NCI-H1092 treated with DMSO at 0.1 percent for 48 hours (cell line): ENCODE measurements at regions not wholly inside any gene's neighbourhood (a gene's known extent, or its start where the extent isn't known, plus 50 kb on each side); places are given as distances from the start of the nearest gene placed in this dataset.
"Not testable (repeated sequence)": the region's sequence is repeated elsewhere in the genome, so short reads cannot be mapped to it uniquely, and the experiment has no call there.

ENCODE experiments used
- DNase-seq: peaks from one replicate; lab custom pipeline; 2025; lab: John Stamatoyannopoulos, UW

DNA sequence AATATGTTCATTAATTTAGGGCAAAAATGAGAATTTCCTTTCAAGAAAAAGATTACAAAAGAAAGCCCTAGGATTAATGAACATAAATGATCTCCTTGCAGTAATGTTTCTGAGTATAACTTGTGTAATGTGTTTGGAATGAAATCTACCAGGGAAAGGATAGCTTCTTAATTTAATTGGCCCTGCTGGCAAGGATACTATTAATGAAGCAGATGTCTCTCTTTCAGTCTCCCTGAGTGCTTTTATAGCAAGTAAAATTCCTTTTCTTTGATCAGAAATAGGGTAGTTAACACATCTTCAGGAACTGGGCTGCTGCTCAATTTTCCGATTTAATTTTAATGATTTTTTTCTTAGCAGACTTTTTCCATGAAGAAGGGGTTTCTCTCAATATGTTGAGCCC, 379.4 kb upstream of the PDE3A start:
- DNase-seq, result no peak

GRCh38 chr12:19991146-19991545, 377.2 kb upstream of the PDE3A start:
- no peak for DNase-seq

DNA sequence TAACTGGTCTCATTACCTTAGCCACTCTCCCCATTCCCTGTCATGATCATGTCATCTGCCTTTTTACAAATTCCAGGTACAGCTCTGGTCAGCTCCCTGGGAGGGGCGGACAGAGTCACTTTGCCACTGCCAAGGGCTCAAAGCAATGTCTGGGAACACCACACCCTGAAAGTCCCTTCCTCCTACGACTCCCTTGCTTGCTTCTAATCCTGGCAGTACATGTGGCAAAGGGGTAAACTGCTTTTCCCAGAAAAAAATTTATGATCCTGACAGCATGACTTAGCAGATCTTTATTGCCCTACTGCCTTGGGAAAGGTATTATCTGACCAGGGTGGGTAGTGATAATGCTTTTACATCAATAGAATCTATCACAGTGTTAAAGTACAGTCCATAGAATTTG, 376.0 kb upstream of the PDE3A start:
- DNase-seq, result no peak

- DNase-seq, result no peak
These were observed 373.4 kb upstream of the PDE3A start for GRCh38 chr12:19994968-19995367.

GRCh38 chr12:19997656-19998400, 370.5 kb upstream of the PDE3A start:
- no peak for DNase-seq

GRCh38 chr12:19998411-19998810, 369.9 kb upstream of the PDE3A start:
- DNase-seq, result no peak

GRCh38 chr12:19998961-19999804, 369.2 kb upstream of the PDE3A start:
- no peak for DNase-seq

GRCh38 chr12:19999805-20000138, 368.6 kb upstream of the PDE3A start:
- DNase-seq, result no peak

DNA sequence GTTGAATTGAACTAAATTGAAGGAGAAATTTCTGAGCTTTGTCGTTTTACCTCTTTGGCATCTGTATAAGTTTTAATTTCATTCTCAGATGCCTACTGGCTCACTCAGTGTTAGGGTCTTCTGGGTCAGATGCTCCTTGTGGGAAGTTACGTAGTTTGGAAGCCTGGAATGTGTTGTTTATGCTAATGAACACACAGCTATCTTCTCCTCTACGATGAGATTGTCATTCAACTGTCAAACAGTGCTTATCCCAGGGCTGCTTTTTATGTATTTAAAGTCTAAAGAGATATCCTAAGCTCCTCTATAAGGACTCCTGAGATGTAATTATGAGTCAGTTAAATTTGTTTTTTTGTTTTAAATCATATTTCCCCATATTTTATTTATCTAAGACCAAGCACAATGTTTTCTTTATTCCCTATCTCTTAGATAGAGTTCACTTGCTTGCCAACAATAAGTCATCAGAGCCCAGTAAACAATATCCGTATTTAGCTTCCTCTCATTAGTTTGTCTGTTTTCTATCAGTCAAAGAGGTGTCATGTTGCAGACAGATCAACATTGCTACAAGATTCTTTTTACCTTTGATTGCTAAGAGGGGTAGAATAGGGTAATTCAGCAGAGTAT, 368.0 kb upstream of the PDE3A start:
- no peak for DNase-seq

DNA sequence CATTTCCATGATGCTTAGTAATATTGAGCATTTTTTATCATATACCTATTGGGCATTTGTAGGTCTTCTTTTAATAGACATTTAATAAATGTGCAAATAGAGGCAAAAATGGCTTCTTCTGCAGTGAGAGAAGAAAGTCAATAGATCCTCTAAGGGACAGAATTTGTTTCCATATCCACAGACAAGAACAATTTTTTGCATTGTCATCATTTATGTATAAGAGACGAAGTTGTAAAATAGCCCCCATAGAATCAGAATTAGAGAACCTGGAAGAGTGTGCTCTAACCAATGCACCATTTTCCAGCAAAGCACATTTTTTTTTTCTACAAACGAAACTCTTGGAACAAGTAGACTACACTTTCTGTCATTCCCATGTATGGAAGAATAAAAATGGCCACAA, 365.1 kb upstream of the PDE3A start:
- DNase-seq, result no peak

GRCh38 chr12:20004952-20005351, 363.4 kb upstream of the PDE3A start:
- no peak for DNase-seq

DNA sequence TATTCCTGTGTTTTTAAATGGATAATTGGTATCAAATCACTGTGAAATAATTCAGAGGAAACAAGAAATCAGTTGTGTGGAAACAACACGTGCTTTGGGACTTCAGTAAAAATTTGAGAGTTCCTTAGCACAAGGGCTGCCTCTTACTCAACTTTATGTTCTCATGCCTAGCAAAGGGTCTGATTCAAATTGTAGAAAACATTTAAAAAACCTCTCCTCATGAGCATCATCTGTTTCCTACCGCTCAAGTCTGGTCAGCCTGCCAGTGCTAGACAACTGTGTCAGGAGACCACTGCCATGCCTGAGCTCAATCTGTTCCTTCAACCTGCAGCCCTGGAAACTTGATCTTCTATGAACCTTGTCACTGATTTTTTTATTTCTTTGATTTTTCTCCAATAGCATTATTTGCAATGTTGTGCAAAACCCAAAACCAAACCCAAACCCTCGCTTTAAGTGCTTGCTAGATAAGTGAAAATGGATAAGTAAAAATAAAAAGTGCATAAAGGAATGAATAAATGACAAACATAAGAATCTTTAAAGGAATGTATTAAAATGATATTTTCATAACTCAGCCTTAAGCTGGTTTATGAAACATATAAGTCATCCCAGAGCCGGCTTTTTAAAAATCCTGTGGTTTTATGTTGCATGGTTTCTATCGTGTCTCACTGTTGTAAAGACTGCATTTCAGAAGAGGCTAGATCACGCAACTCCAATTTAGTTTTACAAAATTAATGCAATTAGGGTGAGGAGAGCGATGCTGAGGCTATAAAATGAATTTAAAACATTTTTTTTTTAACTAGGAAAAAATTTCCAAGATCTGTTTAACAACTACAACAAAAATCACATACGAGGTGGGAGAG, 361.2 kb upstream of the PDE3A start:
- no peak for DNase-seq

DNA sequence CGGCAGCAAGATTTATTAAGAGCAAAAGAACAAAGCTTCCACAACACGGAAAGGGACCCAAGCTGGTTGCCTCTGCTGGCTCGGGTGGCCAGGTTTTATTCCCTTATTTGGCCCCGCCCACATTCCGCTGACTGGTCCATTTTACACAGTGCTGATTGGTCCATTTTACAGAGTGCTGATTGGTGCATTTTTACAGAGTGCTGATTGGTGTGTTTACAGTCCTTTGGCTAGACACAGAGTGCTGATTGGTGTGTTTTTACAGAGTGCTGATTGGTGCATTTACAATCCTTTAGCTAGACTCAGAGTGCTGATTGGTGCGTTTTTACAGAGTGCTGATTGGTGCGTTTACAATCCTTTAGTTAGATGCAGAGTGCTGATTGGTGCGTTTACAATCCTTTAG, 358.4 kb upstream of the PDE3A start:
- not testable (repeated sequence) for DNase-seq

- peak; percentile 44 for DNase-seq
These were observed 357.1 kb upstream of the PDE3A start for GRCh38 chr12:20011200-20011599.

GRCh38 chr12:20017802-20018201, 350.5 kb upstream of the PDE3A start:
- DNase-seq, result no peak

DNA sequence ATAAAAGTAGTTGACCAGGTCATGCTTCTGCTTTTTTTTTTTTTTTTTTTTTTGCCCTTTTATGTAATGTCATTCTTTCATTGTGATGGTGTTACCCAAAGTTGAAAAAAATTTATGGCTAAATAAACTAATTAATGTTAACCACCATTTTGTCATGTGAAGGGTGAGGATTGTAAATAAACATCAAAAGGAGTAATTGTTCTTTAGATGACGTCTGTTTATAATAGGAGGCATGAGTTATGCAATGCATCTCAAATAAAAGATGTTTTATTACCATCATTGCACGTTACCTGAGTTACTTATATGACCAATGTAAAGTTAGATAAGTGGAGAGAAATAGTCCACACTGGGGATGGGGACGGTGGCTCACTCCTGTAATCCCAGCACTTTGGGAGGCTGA, 349.9 kb upstream of the PDE3A start:
- no peak for DNase-seq

GRCh38 chr12:20024194-20024593, 344.1 kb upstream of the PDE3A start:
- no peak for DNase-seq

GRCh38 chr12:20028033-20028432, 340.3 kb upstream of the PDE3A start:
- DNase-seq, result no peak

DNA sequence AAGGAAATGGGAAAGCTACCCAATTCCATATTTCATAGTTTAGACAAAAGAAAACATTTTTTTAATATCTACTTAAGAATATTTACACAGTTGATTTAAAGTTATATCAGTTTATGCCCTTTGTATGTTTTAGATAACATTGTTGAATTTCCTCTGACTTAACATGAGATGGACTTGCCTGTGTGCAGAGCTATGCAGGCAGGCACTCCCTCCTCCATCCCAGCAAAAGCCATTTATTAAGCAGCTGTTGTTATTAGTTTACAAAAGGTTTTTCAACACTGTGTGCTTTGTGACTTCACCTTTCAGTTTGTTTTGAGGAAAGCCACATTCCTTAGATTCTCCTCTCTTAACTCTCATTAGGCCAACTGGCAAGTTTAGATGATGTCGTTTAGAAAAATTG, 337.5 kb upstream of the PDE3A start:
- no peak for DNase-seq

DNA sequence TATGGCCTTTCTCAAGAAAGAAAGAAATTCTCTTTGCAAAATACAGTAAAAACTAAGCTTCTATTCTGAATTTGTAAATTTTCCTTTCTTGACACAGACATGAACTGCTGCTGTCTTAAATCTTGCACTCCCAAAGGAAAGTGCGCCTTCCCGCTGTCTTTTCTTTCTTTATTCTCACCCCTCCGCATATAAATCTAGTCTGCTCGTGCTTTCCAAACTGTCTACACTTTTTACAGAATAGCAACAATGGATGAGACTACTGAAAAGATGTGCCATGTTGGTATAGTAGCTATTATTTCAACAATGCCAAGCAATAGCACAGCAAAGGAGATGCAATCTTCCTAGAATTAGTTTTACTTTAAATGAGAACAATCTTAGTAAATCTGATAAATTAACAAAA, 328.8 kb upstream of the PDE3A start:
- DNase-seq, result no peak

GRCh38 chr12:20040184-20040583, 328.2 kb upstream of the PDE3A start:
- DNase-seq, result no peak

DNA sequence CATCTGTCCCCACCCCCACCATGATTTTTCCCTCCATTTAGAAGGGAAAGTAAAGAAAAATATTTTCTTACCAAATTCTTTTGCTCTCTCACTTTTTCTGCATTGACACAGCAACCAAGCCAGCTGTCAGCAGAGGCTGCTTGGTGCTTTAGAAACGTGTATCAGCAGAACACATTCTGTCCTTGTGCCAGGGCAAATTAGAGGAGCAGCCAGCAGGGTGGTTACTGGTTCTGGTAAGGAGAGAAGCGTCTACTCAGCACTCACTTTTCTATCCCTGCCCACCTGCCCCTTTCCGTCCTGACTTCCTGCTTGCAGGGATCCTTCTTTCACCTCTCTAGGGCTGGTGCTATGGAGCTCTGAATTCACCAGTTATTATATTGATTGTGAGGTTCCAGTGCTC, 327.5 kb upstream of the PDE3A start:
- no peak for DNase-seq
